ENCODE measurements at regions not wholly inside any gene's neighbourhood (a gene's known extent, or its start where the extent isn't known, plus 50 kb on each side); places are given as distances from the start of the nearest gene placed in this dataset.

DNA sequence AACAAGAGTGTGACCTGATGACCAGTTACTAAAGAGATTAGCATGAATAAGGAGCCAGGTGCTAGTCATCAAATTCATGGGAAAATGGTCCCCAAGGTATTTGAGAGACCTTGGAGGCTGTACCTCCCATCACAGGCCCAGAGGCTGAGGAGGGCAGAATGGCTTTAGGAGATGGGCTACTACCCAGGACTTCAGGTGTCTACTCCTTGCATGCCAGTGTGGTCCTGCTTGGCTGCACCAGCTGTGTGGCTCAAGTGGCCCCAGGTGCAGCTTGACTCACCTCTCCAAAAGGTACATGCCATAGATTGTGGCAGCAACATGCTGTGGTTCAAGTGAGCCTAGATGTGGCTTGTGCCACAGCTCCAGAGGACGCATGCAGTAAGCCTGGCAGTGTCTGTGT lies 56.5 kb downstream of the TANC2 start:
- TF ChIP-seq POLR2AphosphoS5 (IDR thresholded peaks at IDR 0.05; ENCODE audit: low read depth, low read length) (no peak), SPI1 (IDR thresholded peaks at IDR 0.05; ENCODE audit: low read depth, low read length) (no peak), POLR2A (IDR thresholded peaks at IDR 0.05; ENCODE audit: low read depth, low read length) (no peak), TAF1 (IDR thresholded peaks at IDR 0.05; ENCODE audit: low read depth, low read length) (no peak), POU2F2 (IDR thresholded peaks at IDR 0.05; ENCODE audit: low read depth, low read length) (no peak), PAX5 (IDR thresholded peaks at IDR 0.05; ENCODE audit: insufficient read depth, low read length, severe bottlenecking) (no peak)
